ENCODE measurements at regions not wholly inside any gene's neighbourhood (a gene's known extent, or its start where the extent isn't known, plus 50 kb on each side); places are given as distances from the start of the nearest gene placed in this dataset.

DNA sequence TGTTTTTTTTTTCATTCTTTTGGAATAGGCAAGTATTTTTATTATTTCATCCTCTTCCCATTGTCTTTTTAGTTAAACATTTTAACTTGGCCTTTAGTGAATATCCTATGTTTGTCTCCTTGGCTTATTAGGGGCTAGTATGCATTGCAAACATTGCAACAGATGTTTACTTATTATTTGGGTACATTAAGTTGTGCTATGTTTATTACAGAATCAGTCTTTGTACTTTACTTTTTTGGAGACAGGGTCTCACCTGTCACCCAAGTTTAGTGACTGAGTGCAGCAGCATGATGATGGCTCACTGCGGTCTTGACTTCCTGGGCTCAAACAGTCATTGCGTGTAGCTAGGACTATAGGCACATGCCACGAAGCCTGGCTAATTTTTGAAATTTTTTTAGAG is 51.1 kb upstream of the NUDT6 start:
- peaks cover 4% of the 10 kb centered on the region; the same call in 1 of the 2 replicates for H3K9me3 ChIP-seq (ENCODE audit: insufficient read depth, low read depth, low read length)
- H4K20me1 ChIP-seq (ENCODE audit: insufficient read depth, low read length, poor library complexity, severe bottlenecking): no peaks in the 10 kb centered on the region
- no peak overlapping the region for H3K4me3 ChIP-seq (ENCODE audit: low read length, poor library complexity, severe bottlenecking)
- TF ChIP-seq EZH2phosphoT487 (IDR thresholded peaks at IDR 0.05; ENCODE audit: borderline replicate concordance): no peak
- TF ChIP-seq, protein P1, sequence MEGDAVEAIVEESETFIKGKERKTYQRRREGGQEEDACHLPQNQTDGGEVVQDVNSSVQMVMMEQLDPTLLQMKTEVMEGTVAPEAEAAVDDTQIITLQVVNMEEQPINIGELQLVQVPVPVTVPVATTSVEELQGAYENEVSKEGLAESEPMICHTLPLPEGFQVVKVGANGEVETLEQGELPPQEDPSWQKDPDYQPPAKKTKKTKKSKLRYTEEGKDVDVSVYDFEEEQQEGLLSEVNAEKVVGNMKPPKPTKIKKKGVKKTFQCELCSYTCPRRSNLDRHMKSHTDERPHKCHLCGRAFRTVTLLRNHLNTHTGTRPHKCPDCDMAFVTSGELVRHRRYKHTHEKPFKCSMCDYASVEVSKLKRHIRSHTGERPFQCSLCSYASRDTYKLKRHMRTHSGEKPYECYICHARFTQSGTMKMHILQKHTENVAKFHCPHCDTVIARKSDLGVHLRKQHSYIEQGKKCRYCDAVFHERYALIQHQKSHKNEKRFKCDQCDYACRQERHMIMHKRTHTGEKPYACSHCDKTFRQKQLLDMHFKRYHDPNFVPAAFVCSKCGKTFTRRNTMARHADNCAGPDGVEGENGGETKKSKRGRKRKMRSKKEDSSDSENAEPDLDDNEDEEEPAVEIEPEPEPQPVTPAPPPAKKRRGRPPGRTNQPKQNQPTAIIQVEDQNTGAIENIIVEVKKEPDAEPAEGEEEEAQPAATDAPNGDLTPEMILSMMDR (conservative IDR thresholded peaks at IDR 0.05; ENCODE audit: low read length): no peak
- H3K27me3 ChIP-seq (ENCODE audit: insufficient read depth, low read length, poor library complexity, severe bottlenecking): no peaks in the 10 kb centered on the region
- H3K36me3 ChIP-seq (ENCODE audit: insufficient read depth, low read length): peaks cover 25% of the 10 kb centered on the region
- no peaks in the 10 kb centered on the region for H3F3A ChIP-seq (ENCODE audit: low read depth)
- no peak overlapping the region for H3K9ac ChIP-seq (ENCODE audit: low read depth, low read length, poor library complexity, severe bottlenecking)
- no peak overlapping the region for H2AFZ ChIP-seq (ENCODE audit: low read length)
- no peak overlapping the region for H3K4me2 ChIP-seq (ENCODE audit: low read depth, low read length, poor library complexity, severe bottlenecking)
- H3K79me2 ChIP-seq (ENCODE audit: insufficient read depth, low read length): no peaks in the 10 kb centered on the region
- H3K4me1 ChIP-seq (ENCODE audit: insufficient read depth, low read length, poor library complexity, severe bottlenecking): no peaks in the 10 kb centered on the region
- H3K9me2 ChIP-seq (replicated peaks; ENCODE audit: low read depth, low read length): no peaks in the 10 kb centered on the region

- Histone ChIP-seq H3K9me3 (ENCODE audit: insufficient read depth, low read depth, low read length) (peaks cover 4% of the 10 kb centered on the region; the same call in 1 of the 2 replicates), H3K4me2 (ENCODE audit: low read depth, low read length, poor library complexity, severe bottlenecking) (no peak overlapping the region), H3K79me2 (ENCODE audit: insufficient read depth, low read length) (no peaks in the 10 kb centered on the region), H3K4me1 (ENCODE audit: insufficient read depth, low read length, poor library complexity, severe bottlenecking) (no peaks in the 10 kb centered on the region), H3F3A (ENCODE audit: low read depth) (no peaks in the 10 kb centered on the region), H2AFZ (ENCODE audit: low read length) (no peak overlapping the region), H3K4me3 (ENCODE audit: low read length, poor library complexity, severe bottlenecking) (no peak overlapping the region), H3K27me3 (ENCODE audit: insufficient read depth, low read length, poor library complexity, severe bottlenecking) (no peaks in the 10 kb centered on the region), H3K9me2 (replicated peaks; ENCODE audit: low read depth, low read length) (no peaks in the 10 kb centered on the region), H3K36me3 (ENCODE audit: insufficient read depth, low read length) (peaks cover 48% of the 10 kb centered on the region), H4K20me1 (ENCODE audit: insufficient read depth, low read length, poor library complexity, severe bottlenecking) (no peaks in the 10 kb centered on the region), H3K9ac (ENCODE audit: low read depth, low read length, poor library complexity, severe bottlenecking) (no peak overlapping the region)
- TF ChIP-seq EZH2phosphoT487 (IDR thresholded peaks at IDR 0.05; ENCODE audit: borderline replicate concordance): no peak
- TF ChIP-seq, protein P1 (conservative IDR thresholded peaks at IDR 0.05; ENCODE audit: low read length): no peak
Observed at GRCh38 chr4:122976111-122976510, 53.7 kb upstream of the NUDT6 start.

DNA sequence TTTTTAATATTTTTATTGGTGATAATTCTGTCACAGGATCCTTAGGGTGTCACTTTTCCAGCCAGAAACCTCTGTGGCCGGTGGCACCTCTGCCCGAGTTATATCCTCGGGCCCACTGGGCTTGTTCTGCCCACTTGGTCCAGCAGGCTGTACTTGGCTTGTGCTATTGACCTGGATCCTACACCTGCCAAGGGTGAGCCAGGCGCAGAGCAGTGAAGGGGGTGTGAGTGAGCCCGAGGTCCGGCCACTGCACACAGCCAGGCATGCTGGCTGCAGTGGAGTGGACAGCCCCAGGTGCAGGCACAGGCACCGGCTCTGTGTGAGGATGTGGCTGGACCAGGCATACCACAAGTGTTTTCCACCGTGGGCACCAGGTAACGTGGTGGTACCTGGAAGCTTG is 54.7 kb upstream of the NUDT6 start:
- Histone ChIP-seq H2AFZ (ENCODE audit: low read length) (no peak overlapping the region), H3K9me3 (ENCODE audit: insufficient read depth, low read depth, low read length) (peaks cover 4% of the 10 kb centered on the region; the same call in 1 of the 2 replicates), H3K4me2 (ENCODE audit: low read depth, low read length, poor library complexity, severe bottlenecking) (no peak overlapping the region), H3K4me1 (ENCODE audit: insufficient read depth, low read length, poor library complexity, severe bottlenecking) (no peaks in the 10 kb centered on the region), H3K27me3 (ENCODE audit: insufficient read depth, low read length, poor library complexity, severe bottlenecking) (no peaks in the 10 kb centered on the region), H4K20me1 (ENCODE audit: insufficient read depth, low read length, poor library complexity, severe bottlenecking) (no peaks in the 10 kb centered on the region), H3K9me2 (replicated peaks; ENCODE audit: low read depth, low read length) (no peaks in the 10 kb centered on the region), H3K9ac (ENCODE audit: low read depth, low read length, poor library complexity, severe bottlenecking) (no peak overlapping the region), H3K4me3 (ENCODE audit: low read length, poor library complexity, severe bottlenecking) (no peak overlapping the region), H3K79me2 (ENCODE audit: insufficient read depth, low read length) (no peaks in the 10 kb centered on the region), H3F3A (ENCODE audit: low read depth) (no peaks in the 10 kb centered on the region), H3K36me3 (ENCODE audit: insufficient read depth, low read length) (peaks cover 48% of the 10 kb centered on the region)
- no peak for TF ChIP-seq EZH2phosphoT487 (IDR thresholded peaks at IDR 0.05; ENCODE audit: borderline replicate concordance)

GRCh38 chr4:122978109-122978508 is 55.7 kb upstream of the NUDT6 start:
- Histone ChIP-seq H3K4me1 (ENCODE audit: insufficient read depth, low read length, poor library complexity, severe bottlenecking) (no peaks in the 10 kb centered on the region), H3K4me3 (ENCODE audit: low read length, poor library complexity, severe bottlenecking) (no peak overlapping the region), H3K9me2 (replicated peaks; ENCODE audit: low read depth, low read length) (no peaks in the 10 kb centered on the region), H3K79me2 (ENCODE audit: insufficient read depth, low read length) (no peaks in the 10 kb centered on the region), H3K9ac (ENCODE audit: low read depth, low read length, poor library complexity, severe bottlenecking) (no peak overlapping the region), H3K4me2 (ENCODE audit: low read depth, low read length, poor library complexity, severe bottlenecking) (no peak overlapping the region), H2AFZ (ENCODE audit: low read length) (no peak overlapping the region), H3K9me3 (ENCODE audit: insufficient read depth, low read depth, low read length) (peaks cover 4% of the 10 kb centered on the region; the same call in 1 of the 2 replicates), H3K27me3 (ENCODE audit: insufficient read depth, low read length, poor library complexity, severe bottlenecking) (no peaks in the 10 kb centered on the region), H3F3A (ENCODE audit: low read depth) (no peaks in the 10 kb centered on the region), H3K36me3 (ENCODE audit: insufficient read depth, low read length) (peaks cover 48% of the 10 kb centered on the region), H4K20me1 (ENCODE audit: insufficient read depth, low read length, poor library complexity, severe bottlenecking) (no peaks in the 10 kb centered on the region)
- TF ChIP-seq, protein P1 (conservative IDR thresholded peaks at IDR 0.05; ENCODE audit: low read length): no peak
- no peak for TF ChIP-seq EZH2phosphoT487 (IDR thresholded peaks at IDR 0.05; ENCODE audit: borderline replicate concordance)

Measured in Loucy (cell line).